PC-3 (cell line): ENCODE measurements at regions not wholly inside any gene's neighbourhood (a gene's known extent, or its start where the extent isn't known, plus 50 kb on each side); places are given as distances from the start of the nearest gene placed in this dataset.

Experiments used
- ATAC-seq: fragments of 200-7000 bp; cut with Tn5 transposase; 2 replicates; pipeline ENCODE4 v1.9.1; 2020; ENCODE audit warnings: mild to moderate bottlenecking, moderate library complexity
- BruUV-seq: library from RNA; stranded (reverse); fragments of 400-500 nt; replicated peaks from 2 replicates; lab custom pipeline; 2021; lab: Mats Ljungman, UMichigan
- CTCF ChIA-PET: fragments of 300-600 bp; sonication (Branson Sonifier 250); formaldehyde crosslinking; loops from one replicate; lab custom pipeline; 2022; ENCODE audit warnings: antibody characterized with exemption; lab: Charles Lee
- POLR2A ChIA-PET: fragments of 300-600 bp; sonication (Branson Sonifier 250); formaldehyde crosslinking; loops from one replicate; lab custom pipeline; 2022; ENCODE audit warnings: antibody characterized with exemption; ENCODE audit not compliant: unreplicated experiment; lab: Charles Lee
- DNase-seq: peaks from one replicate; pipeline ENCODE4 v3.0.0-alpha.2; 2015
- H2AFZ ChIP-seq: fragments of 300-600 bp; sonication (generic); 2 replicates; pipeline ENCODE4 v1.6.0; 2016; ENCODE audit warnings: antibody characterized with exemption, low read length
- H3F3A ChIP-seq: fragments of 300-600 bp; sonication (generic); one replicate; pipeline ENCODE4 v1.6.0; 2017; ENCODE audit warnings: antibody characterized with exemption, low read length, control low read depth, mild to moderate bottlenecking; ENCODE audit not compliant: unreplicated experiment
- H3K27ac ChIP-seq: fragments of 300-600 bp; sonication (generic); 2 replicates; pipeline ENCODE4 v1.5.1; 2016; ENCODE audit warnings: mild to moderate bottlenecking, low read length
- H3K27me3 ChIP-seq: fragments of 300-600 bp; sonication (generic); 2 replicates; pipeline ENCODE4 v1.6.1; 2016; ENCODE audit warnings: low read length, mixed read lengths
- H3K36me3 ChIP-seq: fragments of 300-600 bp; sonication (generic); 2 replicates; pipeline ENCODE4 v1.6.1; 2016; ENCODE audit warnings: low read depth, mixed run types, low read length, mixed read lengths
- H3K4me1 ChIP-seq: fragments of 300-600 bp; sonication (generic); 2 replicates; pipeline ENCODE4 v1.5.1; 2016; ENCODE audit warnings: low read length; ENCODE audit not compliant: insufficient read depth
- H3K4me2 ChIP-seq: fragments of 300-600 bp; sonication (generic); 2 replicates; pipeline ENCODE4 v1.6.0; 2016; ENCODE audit warnings: low read length
- H3K4me3 ChIP-seq: fragments of 300-600 bp; sonication (generic); 2 replicates; pipeline ENCODE4 v1.5.1; 2016; ENCODE audit warnings: mild to moderate bottlenecking, low read length, mixed read lengths
- H3K79me2 ChIP-seq: fragments of 300-600 bp; sonication (generic); 2 replicates; pipeline ENCODE4 v1.6.1; 2017; ENCODE audit warnings: low read length, mixed read lengths
- H3K9ac ChIP-seq: fragments of 300-600 bp; sonication (generic); 2 replicates; pipeline ENCODE4 v1.6.0; 2016; ENCODE audit warnings: mild to moderate bottlenecking, low read length
- H3K9me2 ChIP-seq: fragments of 300-600 bp; sonication (generic); replicated peaks from 2 replicates; pipeline ENCODE4 v1.6.1; 2016; ENCODE audit warnings: mixed run types, low read length, mixed read lengths
- H3K9me3 ChIP-seq: fragments of 300-600 bp; sonication (generic); 2 replicates; pipeline ENCODE4 v1.6.1; 2016; ENCODE audit warnings: low read length, mixed read lengths
- H4K20me1 ChIP-seq: fragments of 300-600 bp; sonication (generic); 2 replicates; pipeline ENCODE4 v1.6.1; 2016; ENCODE audit warnings: low read length, mixed read lengths
- EZH2 ChIP-seq: fragments of 300-600 bp; sonication (generic); IDR thresholded peaks from one replicate; pipeline ENCODE4 v1.6.1; 2017; ENCODE audit warnings: antibody characterized with exemption, mild to moderate bottlenecking, low read length; ENCODE audit not compliant: unreplicated experiment
- EZH2phosphoT487 ChIP-seq: fragments of 300-600 bp; sonication (generic); IDR thresholded peaks from 2 replicates; pipeline ENCODE4 v1.6.1; 2018; ENCODE audit warnings: mild to moderate bottlenecking, antibody characterized with exemption, low read length, borderline replicate concordance
- intact Hi-C: fragments of 100-400 bp; cut with micrococcal nuclease; formaldehyde crosslinking; loops from 2 replicates; pipeline ENCODE4 v1.9.0; 2023
- TF ChIP-seq, protein P1 (sequence below): fragments of 300-600 bp; sonication (generic); conservative IDR thresholded peaks from 2 replicates; pipeline ENCODE4 v1.5.1; 2017; ENCODE audit warnings: antibody characterized with exemption, low read depth, mild to moderate bottlenecking, low read length

DNA sequence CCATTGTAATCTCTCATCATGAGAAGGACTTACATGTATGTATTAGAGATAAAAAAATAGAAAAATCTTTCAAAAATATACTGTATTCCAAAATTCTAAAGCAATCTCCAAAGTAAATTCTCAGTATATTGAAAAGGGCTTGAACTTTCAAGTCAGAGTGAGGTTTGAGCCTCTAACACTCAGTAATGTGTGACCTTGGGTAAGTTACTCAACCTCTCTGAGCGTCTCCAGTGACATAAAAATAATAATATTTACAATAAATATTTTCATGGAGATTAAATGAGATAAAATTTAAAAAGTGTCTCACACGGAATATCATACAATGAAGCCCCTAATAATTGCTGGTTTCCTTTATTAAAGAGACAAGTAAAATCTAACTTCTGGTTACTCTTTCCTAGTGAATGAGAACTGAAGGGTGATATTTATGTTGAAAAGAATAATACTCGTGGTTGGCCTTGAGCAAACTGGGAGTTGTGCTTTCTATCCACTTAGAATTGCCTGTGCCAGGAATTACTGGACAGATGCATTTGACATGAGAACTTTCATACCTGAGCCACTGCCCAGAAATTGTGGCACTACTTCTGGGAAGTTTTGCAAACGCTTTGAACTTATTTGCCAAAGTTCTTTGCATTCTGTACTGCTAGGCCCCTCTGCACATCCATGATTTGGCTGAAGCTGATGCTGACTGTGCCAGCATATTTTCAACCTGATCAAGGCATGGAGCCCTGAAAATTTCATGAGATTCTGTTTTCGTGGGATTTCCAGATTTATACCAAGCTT, 933.7 kb downstream of the GALC start:
- Histone ChIP-seq H3K27me3 (no peaks in the 10 kb centered on the region), H3K79me2 (no peaks in the 10 kb centered on the region), H3K36me3 (no peaks in the 10 kb centered on the region), H4K20me1 (no peaks in the 10 kb centered on the region), H3K4me3 (no peak overlapping the region), H2AFZ (no peak overlapping the region), H3K27ac (no peak overlapping the region), H3K4me2 (no peak overlapping the region), H3K4me1 (no peaks in the 10 kb centered on the region), H3K9ac (no peak overlapping the region), H3F3A (no peaks in the 10 kb centered on the region), H3K9me3 (no peaks in the 10 kb centered on the region; the same call in 1 of the 2 replicates), H3K9me2 (no peaks in the 10 kb centered on the region)
- intact Hi-C loops, result no loop called here
- BruUV-seq, result no TSS peak
- POLR2A ChIA-PET, result no interaction called here
- CTCF ChIA-PET, result no interaction called here
- DNase-seq (no peak), ATAC-seq (no peak)
- TF ChIP-seq EZH2phosphoT487, result no peak
- TF ChIP-seq, protein P1, sequence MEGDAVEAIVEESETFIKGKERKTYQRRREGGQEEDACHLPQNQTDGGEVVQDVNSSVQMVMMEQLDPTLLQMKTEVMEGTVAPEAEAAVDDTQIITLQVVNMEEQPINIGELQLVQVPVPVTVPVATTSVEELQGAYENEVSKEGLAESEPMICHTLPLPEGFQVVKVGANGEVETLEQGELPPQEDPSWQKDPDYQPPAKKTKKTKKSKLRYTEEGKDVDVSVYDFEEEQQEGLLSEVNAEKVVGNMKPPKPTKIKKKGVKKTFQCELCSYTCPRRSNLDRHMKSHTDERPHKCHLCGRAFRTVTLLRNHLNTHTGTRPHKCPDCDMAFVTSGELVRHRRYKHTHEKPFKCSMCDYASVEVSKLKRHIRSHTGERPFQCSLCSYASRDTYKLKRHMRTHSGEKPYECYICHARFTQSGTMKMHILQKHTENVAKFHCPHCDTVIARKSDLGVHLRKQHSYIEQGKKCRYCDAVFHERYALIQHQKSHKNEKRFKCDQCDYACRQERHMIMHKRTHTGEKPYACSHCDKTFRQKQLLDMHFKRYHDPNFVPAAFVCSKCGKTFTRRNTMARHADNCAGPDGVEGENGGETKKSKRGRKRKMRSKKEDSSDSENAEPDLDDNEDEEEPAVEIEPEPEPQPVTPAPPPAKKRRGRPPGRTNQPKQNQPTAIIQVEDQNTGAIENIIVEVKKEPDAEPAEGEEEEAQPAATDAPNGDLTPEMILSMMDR, result no peak
- TF ChIP-seq EZH2, result no peak

DNA sequence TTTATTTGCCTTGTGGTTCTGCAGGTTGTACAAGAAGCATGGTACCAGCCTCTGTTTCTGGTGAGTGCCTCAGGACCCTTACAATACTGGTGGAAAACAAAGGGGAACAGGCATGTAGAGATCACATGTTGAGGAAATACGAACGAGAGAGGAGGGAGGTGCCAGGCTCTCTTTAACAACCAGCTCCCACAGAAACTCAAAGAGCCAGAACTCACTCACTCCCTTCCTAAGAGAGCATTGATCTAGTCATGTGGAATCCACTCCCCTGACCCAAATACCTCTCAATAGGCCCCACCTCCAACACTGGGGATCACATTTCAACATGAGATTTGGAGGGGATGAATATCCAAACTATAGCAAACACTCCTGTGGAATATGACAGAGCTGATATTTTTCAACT, 938.0 kb downstream of the GALC start:
- H3K4me2 ChIP-seq, result no peak overlapping the region
- TF ChIP-seq EZH2 (no peak), EZH2phosphoT487 (no peak)
- TF ChIP-seq, protein P1, result no peak
- no peaks in the 10 kb centered on the region for H4K20me1 ChIP-seq
- no peak overlapping the region for H3K27ac ChIP-seq
- BruUV-seq, result no TSS peak
- H3K9me3 ChIP-seq, result no peaks in the 10 kb centered on the region; the same call in 1 of the 2 replicates
- POLR2A ChIA-PET, result no interaction called here
- no peaks in the 10 kb centered on the region for H3K36me3 ChIP-seq
- H3K27me3 ChIP-seq, result no peaks in the 10 kb centered on the region
- H3K9me2 ChIP-seq, result no peaks in the 10 kb centered on the region
- CTCF ChIA-PET, result no interaction called here
- no peaks in the 10 kb centered on the region for H3F3A ChIP-seq
- DNase-seq (no peak), ATAC-seq (no peak)
- no peak overlapping the region for H2AFZ ChIP-seq
- intact Hi-C loops, result no loop called here
- H3K9ac ChIP-seq, result no peak overlapping the region
- no peaks in the 10 kb centered on the region for H3K79me2 ChIP-seq
- H3K4me3 ChIP-seq, result no peak overlapping the region
- no peaks in the 10 kb centered on the region for H3K4me1 ChIP-seq

DNA sequence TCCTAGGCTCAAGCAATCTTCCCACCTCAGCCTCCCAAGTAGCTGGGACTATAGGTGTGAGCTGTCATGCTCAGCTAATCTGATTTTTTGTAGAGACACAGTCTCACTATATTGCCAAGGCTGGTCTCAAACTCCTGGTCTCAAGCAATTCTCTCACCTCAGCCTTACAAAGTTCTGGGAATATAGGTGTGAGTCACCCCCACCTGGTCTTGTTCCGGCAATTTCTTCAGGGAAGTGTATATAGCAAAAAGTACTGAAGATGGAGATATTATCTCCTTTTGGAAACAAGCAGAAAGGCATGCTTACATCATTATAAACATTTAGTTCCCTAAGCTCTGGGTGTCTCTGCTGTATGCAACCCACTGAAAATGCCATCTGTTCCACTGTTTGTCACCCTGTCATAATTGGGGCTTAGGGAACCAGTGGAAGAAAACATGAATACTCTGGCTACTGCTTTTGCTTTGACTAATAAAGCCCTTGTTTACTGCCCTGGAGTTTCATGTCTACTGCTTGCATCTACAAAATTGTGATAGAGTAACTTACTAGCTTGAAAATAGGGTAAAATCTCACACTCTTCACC, 940.2 kb downstream of the GALC start:
- no peaks in the 10 kb centered on the region for H4K20me1 ChIP-seq
- H3K9me3 ChIP-seq, result 0 out of 2 replicates have a peak, but pooled peaks cover 6% of the 10 kb centered on the region
- no peak overlapping the region for H3K4me2 ChIP-seq
- no peaks in the 10 kb centered on the region for H3K27me3 ChIP-seq
- H2AFZ ChIP-seq, result no peak overlapping the region
- H3K4me3 ChIP-seq, result no peak overlapping the region
- ATAC-seq (no peak), DNase-seq (no peak)
- H3F3A ChIP-seq, result no peaks in the 10 kb centered on the region
- TF ChIP-seq EZH2, result no peak
- no peak for TF ChIP-seq EZH2phosphoT487
- TF ChIP-seq, protein P1, result no peak
- no peaks in the 10 kb centered on the region for H3K9me2 ChIP-seq
- CTCF ChIA-PET, result no interaction called here
- intact Hi-C loops, result no loop called here
- H3K4me1 ChIP-seq, result no peaks in the 10 kb centered on the region
- no peaks in the 10 kb centered on the region for H3K36me3 ChIP-seq
- H3K79me2 ChIP-seq, result no peaks in the 10 kb centered on the region
- no peak overlapping the region for H3K9ac ChIP-seq
- BruUV-seq, result no TSS peak
- H3K27ac ChIP-seq, result no peak overlapping the region
- POLR2A ChIA-PET, result no interaction called here
